Tibial nerve (tissue), 4 donors: ENCODE measurements at regions not wholly inside any gene's neighbourhood (a gene's known extent, or its start where the extent isn't known, plus 50 kb on each side); places are given as distances from the start of the nearest gene placed in this dataset.

Experiments used
- DNase-seq, 2 donors: peaks; one replicate each; pipeline ENCODE4 v3.0.0-alpha.2; 2019; ENCODE audit warnings: low spot score in 2 of 2
- H3K27ac ChIP-seq, 4 donors: fragments of 200-600 bp; sonication (generic) in 3 of 4; one replicate each; pipeline ENCODE4 v1.5.1; 2017 to 2019; ENCODE audit warnings: mild to moderate bottlenecking in 1 of 4
- H3K27me3 ChIP-seq, 2 donors: fragments of 200-600 bp; sonication (generic) in 1 of 2; one replicate each; pipeline versions ENCODE4 v1.5.1 to v1.6.0; 2017 to 2019
- H3K36me3 ChIP-seq, 3 donors: fragments of 200-600 bp; sonication (generic); one replicate each; pipeline ENCODE4 v1.5.1; 2018 to 2019
- H3K4me1 ChIP-seq, 4 donors: fragments of 200-600 bp; sonication (generic) in 3 of 4; one replicate each; pipeline ENCODE4 v1.5.1; 2017 to 2019
- H3K4me3 ChIP-seq, 4 donors: fragments of 200-600 bp; sonication (generic) in 3 of 4; one replicate each; pipeline ENCODE4 v1.5.1; 2017 to 2019; ENCODE audit warnings: mild to moderate bottlenecking in 1 of 4, moderate library complexity in 1 of 4
- H3K9me3 ChIP-seq, 4 donors: fragments of 200-600 bp; sonication (generic) in 3 of 4; one replicate each; pipeline ENCODE4 v1.5.1; 2017 to 2019
- CTCF ChIP-seq, 5 experiments: fragments of 200-600 bp in 3 of 5; fragments of 450-650 bp in 2 of 5; sonication (generic) in 3 of 5; IDR thresholded peaks; one replicate each; pipeline ENCODE4 v1.5.1; 2016 to 2019; ENCODE audit warnings: antibody characterized with exemption in 5 of 5, mild to moderate bottlenecking in 3 of 5, moderate library complexity in 2 of 5
- EP300 ChIP-seq, 2 donors: sonication (generic); formaldehyde crosslinking; IDR thresholded peaks; one replicate each; pipeline ENCODE4 v1.6.1; 2017; ENCODE audit warnings: antibody characterized with exemption in 2 of 2, mild to moderate bottlenecking in 1 of 2
- POLR2A ChIP-seq, 2 donors: fragments of 450-650 bp; IDR thresholded peaks; one replicate each; pipeline ENCODE4 v1.6.1; 2017; ENCODE audit warnings: antibody characterized with exemption in 2 of 2, mild to moderate bottlenecking in 2 of 2, moderate library complexity in 2 of 2
- WGBS, 2 donors: methylation state at CpG; one replicate each; pipeline ENCODE4 v1.1.5; 2018; 5-methylcytosine and 5-hydroxymethylcytosine counted together

DNA sequence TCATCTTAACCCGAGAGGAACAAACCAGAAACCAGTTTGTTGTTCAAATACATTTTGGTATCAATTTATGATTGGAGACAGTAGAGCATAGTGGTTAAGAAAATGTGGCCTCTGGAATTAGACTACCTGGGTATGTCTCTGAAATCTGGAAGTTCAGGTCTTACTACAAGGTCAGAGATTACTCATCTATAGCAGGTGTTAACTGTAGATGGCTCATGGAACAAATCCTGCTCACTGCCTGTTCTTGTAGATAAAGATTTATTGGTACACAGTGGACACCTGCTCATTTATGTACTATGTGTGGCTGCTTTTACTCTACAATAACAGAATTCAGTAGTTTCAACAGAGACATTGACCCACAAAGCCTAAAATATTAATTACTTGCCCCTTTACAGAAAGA, 413.3 kb downstream of the CNTN6 start:
- H3K9me3 ChIP-seq, result no peaks in the 10 kb centered on the region
- WGBS, 2 donors, result 68 to 71% methylated on average over 1 of the region's 1 CpG
- H3K4me1 ChIP-seq, result no peaks in the 10 kb centered on the region
- no peak for DNase-seq
- no peak overlapping the region for H3K27ac ChIP-seq
- no peak overlapping the region for H3K4me3 ChIP-seq
- H3K27me3 ChIP-seq, result no peaks in the 10 kb centered on the region
- H3K36me3 ChIP-seq, result no peaks in the 10 kb centered on the region
- no peak for TF ChIP-seq EP300 (IDR thresholded peaks at IDR 0.05)

DNA sequence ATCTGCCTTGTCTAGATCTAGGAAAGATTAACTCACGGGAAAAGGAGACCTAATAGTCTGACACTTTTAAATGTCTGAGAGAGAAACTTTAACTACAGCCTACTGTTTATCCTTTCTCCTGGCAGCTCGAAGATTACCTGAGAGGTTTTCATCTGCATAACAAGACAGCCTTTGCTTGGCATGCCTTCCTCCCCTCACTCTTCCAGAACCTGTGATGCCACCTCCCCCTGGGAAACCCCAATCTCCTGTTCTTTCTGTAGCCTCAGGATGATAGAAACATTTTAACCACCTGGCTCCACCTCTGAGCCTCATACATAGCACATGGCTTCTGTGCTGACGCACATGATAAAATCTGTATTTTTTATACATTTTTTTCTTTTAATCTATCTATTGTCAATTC, 420.8 kb downstream of the CNTN6 start:
- WGBS, 2 donors, result 69 to 76% methylated on average over 3 of the region's 3 CpGs
- DNase-seq, result no peak
- TF ChIP-seq CTCF (IDR thresholded peaks at IDR 0.05) (no peak), EP300 (IDR thresholded peaks at IDR 0.05) (no peak), POLR2A (IDR thresholded peaks at IDR 0.05) (no peak)

GRCh38 chr3:1515882-1516281, 423.1 kb downstream of the CNTN6 start:
- no peaks in the 10 kb centered on the region for H3K27me3 ChIP-seq
- no peak for DNase-seq
- WGBS, 2 donors, result 36 to 56% methylated on average over 4 of the region's 4 CpGs
- TF ChIP-seq CTCF (IDR thresholded peaks at IDR 0.05), result no peak
- TF ChIP-seq EP300 (IDR thresholded peaks at IDR 0.05), result no peak
- TF ChIP-seq POLR2A (IDR thresholded peaks at IDR 0.05), result no peak
- H3K27ac ChIP-seq, result no peak overlapping the region
- no peaks in the 10 kb centered on the region for H3K36me3 ChIP-seq
- no peaks in the 10 kb centered on the region for H3K9me3 ChIP-seq
- H3K4me1 ChIP-seq, result no peaks in the 10 kb centered on the region
- H3K4me3 ChIP-seq, result no peak overlapping the region

More for the DNA sequence above, 420.8 kb downstream of the CNTN6 start:
- no peak overlapping the region for H3K27ac ChIP-seq
- no peaks in the 10 kb centered on the region for H3K9me3 ChIP-seq
- no peaks in the 10 kb centered on the region for H3K36me3 ChIP-seq
- no peak overlapping the region for H3K4me3 ChIP-seq
- no peaks in the 10 kb centered on the region for H3K27me3 ChIP-seq
- no peaks in the 10 kb centered on the region for H3K4me1 ChIP-seq

DNA sequence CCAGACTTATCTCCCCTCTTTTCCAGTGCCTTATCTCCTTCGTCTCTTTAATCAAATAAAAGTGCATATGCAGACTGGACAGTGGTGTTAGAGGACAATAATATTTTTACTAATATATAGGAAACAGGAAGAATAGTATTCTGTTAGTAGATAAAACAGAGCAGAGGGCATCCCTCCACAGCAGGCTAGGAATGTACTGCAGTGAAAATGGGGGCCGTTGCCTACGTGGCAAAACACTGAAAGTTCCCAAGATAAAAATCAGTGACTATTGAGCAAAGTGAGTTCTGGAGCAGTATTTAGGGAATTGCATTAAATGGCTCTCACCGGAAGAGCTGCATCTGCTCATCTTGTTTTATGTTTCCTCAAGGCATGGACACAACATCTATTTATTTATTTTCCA, 435.0 kb downstream of the CNTN6 start:
- 78 to 82% methylated on average over 4 of the region's 4 CpGs for WGBS, 2 donors
- no peak for TF ChIP-seq EP300 (IDR thresholded peaks at IDR 0.05)
- TF ChIP-seq POLR2A (IDR thresholded peaks at IDR 0.05), result no peak
- TF ChIP-seq CTCF (IDR thresholded peaks at IDR 0.05), result no peak
- DNase-seq, result no peak
- Histone ChIP-seq H3K27me3 (no peaks in the 10 kb centered on the region), H3K9me3 (no peaks in the 10 kb centered on the region), H3K4me3 (no peak overlapping the region), H3K36me3 (no peaks in the 10 kb centered on the region), H3K27ac (no peak overlapping the region), H3K4me1 (no peaks in the 10 kb centered on the region)

GRCh38 chr3:1528621-1529020, 435.8 kb downstream of the CNTN6 start:
- 65 to 81% methylated on average over 4 of the region's 4 CpGs for WGBS, 2 donors
- no peaks in the 10 kb centered on the region for H3K9me3 ChIP-seq
- H3K27me3 ChIP-seq, result no peaks in the 10 kb centered on the region
- H3K36me3 ChIP-seq, result no peaks in the 10 kb centered on the region
- H3K4me3 ChIP-seq, result no peak overlapping the region
- DNase-seq, result no peak
- TF ChIP-seq EP300 (IDR thresholded peaks at IDR 0.05) (no peak), CTCF (IDR thresholded peaks at IDR 0.05) (no peak), POLR2A (IDR thresholded peaks at IDR 0.05) (no peak)
- no peaks in the 10 kb centered on the region for H3K4me1 ChIP-seq
- no peak overlapping the region for H3K27ac ChIP-seq

DNA sequence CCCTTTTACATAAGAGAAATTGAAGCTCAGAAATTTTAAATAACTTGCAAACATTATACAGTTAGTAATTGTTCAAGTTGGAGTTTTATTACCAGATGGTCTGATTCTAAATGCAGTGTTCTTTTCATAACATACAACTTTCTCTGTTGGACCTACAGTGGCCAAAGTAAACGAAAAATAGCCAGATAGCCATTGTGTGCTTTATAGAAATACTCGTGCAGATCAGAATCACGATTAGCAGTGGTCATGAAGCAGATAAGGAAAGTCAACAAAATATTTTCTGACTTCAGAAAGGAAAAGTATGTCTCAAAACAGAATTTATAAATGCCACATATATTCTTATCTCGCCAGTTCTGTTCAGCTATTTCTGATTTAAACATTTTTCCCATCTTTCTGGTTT, 436.9 kb downstream of the CNTN6 start:
- Histone ChIP-seq H3K27me3 (no peaks in the 10 kb centered on the region), H3K27ac (no peak overlapping the region), H3K4me3 (no peak overlapping the region), H3K9me3 (no peaks in the 10 kb centered on the region), H3K36me3 (no peaks in the 10 kb centered on the region), H3K4me1 (no peaks in the 10 kb centered on the region)
- WGBS, 2 donors, result 41 to 51% methylated on average over 4 of the region's 4 CpGs
- no peak for TF ChIP-seq EP300 (IDR thresholded peaks at IDR 0.05)
- no peak for TF ChIP-seq POLR2A (IDR thresholded peaks at IDR 0.05)
- no peak for TF ChIP-seq CTCF (IDR thresholded peaks at IDR 0.05)
- DNase-seq, result no peak
